PFSK-1 (cell line): ENCODE measurements at regions not wholly inside any gene's neighbourhood (a gene's known extent, or its start where the extent isn't known, plus 50 kb on each side); places are given as distances from the start of the nearest gene placed in this dataset.

ENCODE experiments used
- FOXP2 ChIP-seq: optimal IDR thresholded peaks from 2 replicates; pipeline ENCODE3; 2011; ENCODE audit warnings: borderline replicate concordance, control low read depth, inconsistent platforms; ENCODE audit not compliant: insufficient read depth; ENCODE audit errors: extremely low read length, extremely low read depth
- POLR2AphosphoS5 ChIP-seq: IDR thresholded peaks from 2 replicates; pipeline ENCODE4 v1.6.1; 2012; ENCODE audit warnings: low read depth, mild to moderate bottlenecking, control low read depth, low read length, moderate library complexity
- REST ChIP-seq, 2 experiments: IDR thresholded peaks; 2 replicates each; pipeline versions ENCODE4 v1.6.1 to v1.8.0; 2011 to 2012; ENCODE audit warnings: low read depth in 2 of 2, low read length in 2 of 2, control low read depth in 1 of 2, inconsistent platforms in 1 of 2, mild to moderate bottlenecking in 1 of 2, moderate library complexity in 1 of 2; ENCODE audit not compliant: insufficient read depth in 1 of 2
- SIN3A ChIP-seq: IDR thresholded peaks from 2 replicates; pipeline ENCODE4 v1.6.1; 2012; ENCODE audit warnings: mild to moderate bottlenecking, low read length, moderate library complexity, borderline replicate concordance; ENCODE audit not compliant: insufficient read depth
- TAF1 ChIP-seq: IDR thresholded peaks from 2 replicates; pipeline ENCODE4 v1.6.1; 2012; ENCODE audit warnings: low read length, control low read depth, borderline replicate concordance; ENCODE audit not compliant: insufficient read depth

DNA sequence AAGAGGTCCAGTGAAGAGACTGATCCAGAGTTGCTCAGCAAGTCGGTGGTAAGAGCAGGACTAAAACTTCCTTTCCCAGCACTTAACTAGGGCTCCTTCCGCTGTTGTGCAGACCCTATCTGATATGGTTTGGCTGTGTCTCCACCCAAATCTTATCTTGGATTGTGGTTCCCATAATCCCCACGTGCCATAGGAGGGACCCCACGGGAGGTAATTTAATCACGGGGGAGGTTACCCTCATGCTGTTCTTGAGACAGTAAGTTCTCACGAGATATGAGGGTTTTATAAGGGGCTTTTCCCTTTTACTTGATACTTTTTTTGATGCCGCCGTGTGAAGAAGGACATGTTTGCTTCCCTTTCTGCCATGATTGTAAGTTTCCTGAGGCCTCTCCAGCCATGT, 221.9 kb upstream of the GLRA1 start:
- no peak for TF ChIP-seq REST (IDR thresholded peaks at IDR 0.05; ENCODE audit: insufficient read depth in 1 of 2, low read depth in 2 of 2, low read length in 2 of 2)
- TF ChIP-seq FOXP2: no peak
- TF ChIP-seq POLR2AphosphoS5: no peak
- TF ChIP-seq TAF1: no peak
- no peak for TF ChIP-seq SIN3A

DNA sequence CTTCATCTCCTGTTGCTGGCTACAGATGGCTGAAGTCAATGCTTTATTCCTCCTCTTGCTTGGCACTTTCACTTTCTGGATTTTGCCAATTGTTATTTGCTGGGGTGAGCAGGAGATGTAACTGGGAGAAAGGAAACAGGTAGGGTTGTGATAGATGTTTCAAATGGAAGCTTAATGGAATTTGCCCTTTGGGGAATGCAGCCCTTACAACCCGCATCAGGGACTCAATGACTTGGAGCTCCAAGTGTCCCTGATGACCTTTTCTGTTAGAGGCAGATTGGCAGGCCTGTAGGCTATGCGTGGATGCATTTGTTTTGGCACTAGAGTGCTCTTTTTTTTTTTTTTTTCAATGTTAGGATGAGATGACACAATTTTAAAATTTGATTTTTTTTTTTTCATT, 219.9 kb upstream of the GLRA1 start:
- TF ChIP-seq SIN3A: no peak
- no peak for TF ChIP-seq FOXP2
- TF ChIP-seq REST (IDR thresholded peaks at IDR 0.05; ENCODE audit: insufficient read depth in 1 of 2, low read depth in 2 of 2, low read length in 2 of 2): no peak
- TF ChIP-seq TAF1: no peak
- TF ChIP-seq POLR2AphosphoS5: no peak

DNA sequence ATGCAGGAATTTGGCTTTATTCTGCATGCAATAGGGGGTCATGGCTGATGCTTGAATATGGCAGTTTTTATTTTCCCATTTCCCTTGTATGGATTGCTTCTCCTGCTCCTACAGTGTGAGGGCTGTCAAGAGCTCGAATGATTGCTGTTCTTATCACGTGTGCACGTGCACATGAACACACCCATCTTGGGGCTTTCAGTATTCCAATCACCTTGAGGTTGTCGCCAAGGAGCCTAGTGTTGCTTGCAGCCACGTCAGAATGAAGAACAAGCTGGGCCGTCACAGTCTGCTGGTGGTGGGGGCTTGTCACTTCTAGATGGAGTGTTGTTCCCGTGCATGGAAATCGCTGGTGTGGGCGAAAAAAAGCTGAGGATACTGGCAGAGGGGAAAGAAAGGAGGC, 219.4 kb upstream of the GLRA1 start:
- TF ChIP-seq SIN3A: no peak
- no peak for TF ChIP-seq TAF1
- TF ChIP-seq REST (IDR thresholded peaks at IDR 0.05; ENCODE audit: insufficient read depth in 1 of 2, low read depth in 2 of 2, low read length in 2 of 2): no peak
- no peak for TF ChIP-seq FOXP2
- TF ChIP-seq POLR2AphosphoS5: no peak

GRCh38 chr5:152142840-152143469, 218.3 kb upstream of the GLRA1 start:
- TF ChIP-seq POLR2AphosphoS5: no peak
- no peak for TF ChIP-seq TAF1
- no peak for TF ChIP-seq REST (IDR thresholded peaks at IDR 0.05; ENCODE audit: insufficient read depth in 1 of 2, low read depth in 2 of 2, low read length in 2 of 2)
- TF ChIP-seq SIN3A: no peak
- TF ChIP-seq FOXP2: no peak

DNA sequence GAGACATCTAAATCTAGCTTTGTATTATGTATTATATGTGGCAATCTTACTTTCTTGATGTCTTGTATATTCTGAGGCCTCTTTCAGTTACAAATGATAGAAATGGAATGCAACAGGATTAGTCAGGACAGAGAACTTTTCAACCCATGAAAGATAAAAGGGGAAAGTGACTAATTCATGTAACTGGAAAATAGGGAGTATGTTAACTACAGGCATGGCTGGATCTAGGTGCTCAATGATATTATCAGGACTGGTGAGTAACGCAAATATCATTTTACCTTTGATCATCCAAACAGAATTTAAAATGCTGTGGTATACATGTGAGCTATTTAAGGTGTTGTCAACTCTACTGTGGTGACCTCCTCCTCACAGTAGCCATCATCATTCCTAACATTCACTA, 215.7 kb upstream of the GLRA1 start:
- no peak for TF ChIP-seq FOXP2
- no peak for TF ChIP-seq REST (IDR thresholded peaks at IDR 0.05; ENCODE audit: insufficient read depth in 1 of 2, low read depth in 2 of 2, low read length in 2 of 2)
- no peak for TF ChIP-seq SIN3A
- TF ChIP-seq TAF1: no peak
- TF ChIP-seq POLR2AphosphoS5: no peak
